ENCODE measurements at regions not wholly inside any gene's neighbourhood (a gene's known extent, or its start where the extent isn't known, plus 50 kb on each side); places are given as distances from the start of the nearest gene placed in this dataset.

GRCh38 chrX:82591421-82591820 lies 916.7 kb upstream of the POU3F4 start:
- 3% methylated on average over 3 of the region's 3 CpGs for WGBS (ENCODE audit: low lambda C conversion rate)
- Histone ChIP-seq H3K27me3 (ENCODE audit: insufficient read depth) (no peaks in the 10 kb centered on the region), H2AFZ (ENCODE audit: low read depth) (no peak overlapping the region), H3K4me3 (ENCODE audit: low read depth in 2 of 2, low read length in 1 of 2) (no peak overlapping the region), H3K36me3 (replicated peaks in 1 of 2; ENCODE audit: control insufficient read depth in 1 of 2, insufficient read depth in 2 of 2, low read length in 1 of 2) (no peaks in the 10 kb centered on the region), H4K20me1 (ENCODE audit: insufficient read depth) (no peaks in the 10 kb centered on the region), H3F3A (replicated peaks; ENCODE audit: insufficient read depth) (no peaks in the 10 kb centered on the region), H3K9me3 (no peaks in the 10 kb centered on the region; the same call in 1 of the 2 replicates), H3K27ac (ENCODE audit: low read depth in 2 of 2, low read length in 1 of 2) (no peak overlapping the region), H3K4me1 (ENCODE audit: control insufficient read depth in 1 of 2, insufficient read depth in 2 of 2, low read depth in 1 of 2, low read length in 1 of 2) (no peaks in the 10 kb centered on the region), H3K9me2 (no peaks in the 10 kb centered on the region), H3K9ac (no peak overlapping the region), H3K79me2 (ENCODE audit: insufficient read depth) (no peaks in the 10 kb centered on the region), H3K4me2 (no peak overlapping the region)
- TF ChIP-seq IRF3 (IDR thresholded peaks at IDR 0.05; ENCODE audit: low read depth, low read length) (no peak), EP300 (IDR thresholded peaks at IDR 0.05; ENCODE audit: borderline replicate concordance in 1 of 2, low read depth in 1 of 2, low read length in 1 of 2) (no peak), REST (IDR thresholded peaks at IDR 0.05; ENCODE audit: low read depth, low read length) (no peak), NRF1 (IDR thresholded peaks at IDR 0.05; ENCODE audit: low read depth, low read length) (no peak), RAD21 (IDR thresholded peaks at IDR 0.05; ENCODE audit: low read length) (no peak), POLR2AphosphoS5 (IDR thresholded peaks at IDR 0.05; ENCODE audit: low read depth, low read length) (no peak), TEAD4 (IDR thresholded peaks at IDR 0.05; ENCODE audit: borderline replicate concordance, insufficient read depth) (no peak), FOSL2 (IDR thresholded peaks at IDR 0.05; ENCODE audit: borderline replicate concordance, low read depth) (no peak), MAX (IDR thresholded peaks at IDR 0.05; ENCODE audit: low read depth) (no peak), MXI1 (IDR thresholded peaks at IDR 0.05; ENCODE audit: low read depth, low read length) (no peak), TCF12 (IDR thresholded peaks at IDR 0.05) (no peak), USF2 (IDR thresholded peaks at IDR 0.05; ENCODE audit: borderline replicate concordance, low read depth, low read length) (no peak), TAF1 (IDR thresholded peaks at IDR 0.05; ENCODE audit: borderline replicate concordance, low read depth, low read length) (no peak)
- CTCF ChIA-PET: interaction anchor here (0.8 kb wide), 1 partner anchor 19 kb away, joined by 3 read pairs; no protein-coding TSS in a partner anchor
- POLR2A ChIA-PET: no interaction called here
- DNase-seq: no peak

Measured in SK-N-SH (cell line).